GM12874 (cell line): ENCODE measurements at regions not wholly inside any gene's neighbourhood (a gene's known extent, or its start where the extent isn't known, plus 50 kb on each side); places are given as distances from the start of the nearest gene placed in this dataset.

ENCODE experiments used
- CTCF ChIP-seq: IDR thresholded peaks from 2 replicates; pipeline ENCODE4 v1.5.1; 2011; ENCODE audit warnings: low read depth, mild to moderate bottlenecking, control low read depth, low read length, moderate library complexity; ENCODE audit not compliant: insufficient read depth

GRCh38 chr3:182668541-182668940 is 124.8 kb upstream of the ATP11B start:
- no peak for TF ChIP-seq CTCF

- TF ChIP-seq CTCF = no peak
Observed at GRCh38 chr3:182668974-182669373, 124.3 kb upstream of the ATP11B start.

GRCh38 chr3:182671541-182671940 is 121.8 kb upstream of the ATP11B start:
- TF ChIP-seq CTCF = no peak

GRCh38 chr3:182671942-182672341 is 121.4 kb upstream of the ATP11B start:
- TF ChIP-seq CTCF = no peak

- no peak for TF ChIP-seq CTCF
Observed at GRCh38 chr3:182673336-182673735, 120.0 kb upstream of the ATP11B start.

GRCh38 chr3:182682263-182683241 is 110.8 kb upstream of the ATP11B start:
- peak; percentile 40 for TF ChIP-seq CTCF

GRCh38 chr3:182683453-182683852 is 109.9 kb upstream of the ATP11B start:
- peak; percentile 80 for TF ChIP-seq CTCF
